Testis (tissue), 2 donors: ENCODE measurements at regions not wholly inside any gene's neighbourhood (a gene's known extent, or its start where the extent isn't known, plus 50 kb on each side); places are given as distances from the start of the nearest gene placed in this dataset.

Source experiments
- POLR2A ChIP-seq: fragments of 450-650 bp; IDR thresholded peaks from one replicate; pipeline ENCODE4 v1.6.1; 2017; ENCODE audit warnings: antibody characterized with exemption, mild to moderate bottlenecking, moderate library complexity
- TF ChIP-seq, protein P1 (sequence below), 3 experiments: fragments of 450-650 bp in 2 of 3; fragments of 200-600 bp in 1 of 3; sonication (generic) in 1 of 3; IDR thresholded peaks; one replicate each; pipeline ENCODE4 v1.5.1; 2016 to 2019; ENCODE audit warnings: antibody characterized with exemption in 3 of 3, mild to moderate bottlenecking in 2 of 3, moderate library complexity in 1 of 3

DNA sequence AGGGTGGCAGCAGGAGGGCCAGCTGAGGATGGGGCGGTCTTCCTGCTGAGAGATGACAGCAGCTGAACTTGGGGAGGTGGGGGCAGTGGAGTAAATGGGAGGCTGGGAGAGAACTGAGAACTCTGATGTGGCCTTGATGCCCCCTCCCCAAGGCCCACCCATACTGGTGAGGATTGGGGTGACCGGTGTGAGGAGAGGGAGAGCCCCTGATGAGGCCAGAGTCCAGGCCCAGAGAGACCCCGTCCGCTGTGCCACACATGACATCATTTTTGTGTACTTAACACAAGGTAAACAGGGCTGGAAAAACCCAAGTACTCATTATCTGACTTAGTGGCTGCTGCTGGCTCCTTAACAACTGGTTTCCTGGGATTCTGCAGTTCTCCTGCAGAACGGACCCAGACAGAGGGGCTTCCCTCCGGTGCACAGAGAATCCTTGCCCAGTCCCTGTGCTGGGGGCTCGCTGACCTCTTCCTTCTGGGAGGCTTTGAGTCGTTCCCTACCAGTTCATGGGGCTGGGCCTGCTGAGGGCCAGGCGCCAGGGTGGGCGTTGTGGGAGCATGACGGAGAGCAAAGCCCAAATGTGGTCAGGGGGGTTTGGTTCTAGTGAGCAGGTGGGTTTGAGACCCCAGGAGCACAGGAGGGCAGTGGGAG is 207.6 kb downstream of the RAB11FIP4 start:
- TF ChIP-seq, protein P1, sequence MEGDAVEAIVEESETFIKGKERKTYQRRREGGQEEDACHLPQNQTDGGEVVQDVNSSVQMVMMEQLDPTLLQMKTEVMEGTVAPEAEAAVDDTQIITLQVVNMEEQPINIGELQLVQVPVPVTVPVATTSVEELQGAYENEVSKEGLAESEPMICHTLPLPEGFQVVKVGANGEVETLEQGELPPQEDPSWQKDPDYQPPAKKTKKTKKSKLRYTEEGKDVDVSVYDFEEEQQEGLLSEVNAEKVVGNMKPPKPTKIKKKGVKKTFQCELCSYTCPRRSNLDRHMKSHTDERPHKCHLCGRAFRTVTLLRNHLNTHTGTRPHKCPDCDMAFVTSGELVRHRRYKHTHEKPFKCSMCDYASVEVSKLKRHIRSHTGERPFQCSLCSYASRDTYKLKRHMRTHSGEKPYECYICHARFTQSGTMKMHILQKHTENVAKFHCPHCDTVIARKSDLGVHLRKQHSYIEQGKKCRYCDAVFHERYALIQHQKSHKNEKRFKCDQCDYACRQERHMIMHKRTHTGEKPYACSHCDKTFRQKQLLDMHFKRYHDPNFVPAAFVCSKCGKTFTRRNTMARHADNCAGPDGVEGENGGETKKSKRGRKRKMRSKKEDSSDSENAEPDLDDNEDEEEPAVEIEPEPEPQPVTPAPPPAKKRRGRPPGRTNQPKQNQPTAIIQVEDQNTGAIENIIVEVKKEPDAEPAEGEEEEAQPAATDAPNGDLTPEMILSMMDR (IDR thresholded peaks at IDR 0.05): no peak
- TF ChIP-seq POLR2A: no peak
